Naive thymus-derived CD4-positive, alpha-beta T cell (primary cell): ENCODE measurements at regions not wholly inside any gene's neighbourhood (a gene's known extent, or its start where the extent isn't known, plus 50 kb on each side); places are given as distances from the start of the nearest gene placed in this dataset.

Source experiments
- ATAC-seq: fragments of 150-1000 bp; cut with Tn5 transposase; 2 replicates; pipeline ENCODE4 v1.10.0; 2021; ENCODE audit warnings: mild to moderate bottlenecking, moderate library complexity
- CTCF ChIA-PET: fragments of 350-600 bp; sonication (Branson Sonifier 250); formaldehyde crosslinking; loops from one replicate; lab custom pipeline; 2021; ENCODE audit warnings: antibody characterized with exemption; lab: Charles Lee
- POLR2A ChIA-PET: fragments of 350-600 bp; sonication (Branson Sonifier 250); formaldehyde crosslinking; loops from one replicate; lab custom pipeline; 2021; ENCODE audit warnings: antibody characterized with exemption, inconsistent platforms; lab: Charles Lee
- DNase-seq, 9 donors: peaks; one replicate each; pipeline versions ENCODE4 v3.0.0 to v3.0.0-alpha.2; 2020 to 2022; ENCODE audit warnings: mixed read lengths in 1 of 9
- H3K27ac ChIP-seq: one replicate; pipeline ENCODE4 v1.7.0; 2013; ENCODE audit warnings: mild to moderate bottlenecking, low read depth, low read length, moderate library complexity
- H3K27me3 ChIP-seq, 2 donors: one replicate each; pipeline ENCODE4 v1.7.0; 2013; ENCODE audit warnings: low read length in 2 of 2, mild to moderate bottlenecking in 2 of 2, moderate library complexity in 2 of 2; ENCODE audit not compliant: control insufficient read depth in 2 of 2, insufficient read depth in 2 of 2
- H3K36me3 ChIP-seq, 3 experiments: 1 replicate in 2 of 3; 2 replicates in 1 of 3; pipeline ENCODE4 v1.7.0; 2013; ENCODE audit warnings: low read length in 3 of 3, mild to moderate bottlenecking in 3 of 3, moderate library complexity in 1 of 3; ENCODE audit not compliant: insufficient read depth in 3 of 3, control insufficient read depth in 2 of 3
- H3K4me1 ChIP-seq, 2 donors: one replicate each; pipeline ENCODE4 v1.7.0; 2013; ENCODE audit warnings: low read length in 2 of 2, mild to moderate bottlenecking in 2 of 2, moderate library complexity in 1 of 2; ENCODE audit not compliant: control insufficient read depth in 2 of 2, insufficient read depth in 2 of 2
- H3K4me3 ChIP-seq: 2 replicates; pipeline ENCODE4 v1.7.0; 2013; ENCODE audit warnings: mild to moderate bottlenecking, low read length
- H3K9me3 ChIP-seq, 3 experiments: 1 replicate in 2 of 3; 2 replicates in 1 of 3; pipeline ENCODE4 v1.7.0; 2013; ENCODE audit warnings: low read length in 3 of 3; ENCODE audit not compliant: control insufficient read depth in 2 of 3
- H3K27ac Mint-ChIP-seq, 9 donors: one replicate each; pipeline ENCODE4 v1.8.0; 2020 to 2022; ENCODE audit warnings: mixed read lengths in 9 of 9, mild to moderate bottlenecking in 8 of 9, moderate library complexity in 5 of 9, inconsistent platforms in 2 of 9
- H3K27me3 Mint-ChIP-seq, 5 donors: one replicate each; pipeline ENCODE4 v1.8.0; 2021 to 2022; ENCODE audit warnings: mixed read lengths in 5 of 5, mild to moderate bottlenecking in 1 of 5
- H3K36me3 Mint-ChIP-seq, 5 donors: one replicate each; pipeline ENCODE4 v1.8.0; 2020 to 2022; ENCODE audit warnings: mixed read lengths in 5 of 5, mild to moderate bottlenecking in 3 of 5, inconsistent platforms in 1 of 5
- H3K4me1 Mint-ChIP-seq, 7 donors: one replicate each; pipeline ENCODE4 v1.8.0; 2020 to 2022; ENCODE audit warnings: mixed read lengths in 7 of 7, mild to moderate bottlenecking in 3 of 7, inconsistent platforms in 1 of 7
- H3K4me3 Mint-ChIP-seq, 10 donors: one replicate each; pipeline ENCODE4 v1.8.0; 2020 to 2022; ENCODE audit warnings: mild to moderate bottlenecking in 10 of 10, mixed read lengths in 10 of 10, moderate library complexity in 6 of 10, inconsistent platforms in 2 of 10
- H3K9me3 Mint-ChIP-seq, 11 donors: one replicate each; pipeline ENCODE4 v1.8.0; 2020 to 2022; ENCODE audit warnings: mixed read lengths in 11 of 11, mild to moderate bottlenecking in 4 of 11, inconsistent platforms in 1 of 11, moderate library complexity in 1 of 11
- intact Hi-C, 2 donors: fragments of 100-400 bp; cut with micrococcal nuclease; formaldehyde crosslinking; loops; one replicate each; pipeline ENCODE4 v1.15.1; 2023

DNA sequence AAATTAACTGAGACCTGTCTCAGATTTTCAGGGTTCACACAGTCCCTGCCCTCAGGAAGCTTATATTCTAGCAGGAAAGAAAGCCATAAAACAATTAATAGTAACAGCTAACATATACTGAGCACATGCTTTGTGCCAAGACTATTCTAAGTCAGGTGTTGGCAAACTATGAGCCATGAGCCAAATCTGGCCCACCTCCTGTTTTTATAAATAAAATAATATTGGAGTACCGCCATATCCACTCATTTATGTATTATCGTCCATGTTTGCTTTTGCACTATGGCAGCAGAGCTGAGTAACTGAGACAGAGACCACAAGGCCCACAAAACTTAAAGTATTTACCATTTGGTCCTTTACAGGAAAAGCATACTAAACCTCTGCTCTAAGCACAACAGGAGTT lies 83.3 kb upstream of the TRIO start:
- ChIA-PET POLR2A (no interaction called here), CTCF (no interaction called here)
- Histone ChIP-seq H3K4me1 (no peaks in the 10 kb centered on the region), H3K27ac (no peak overlapping the region), H3K36me3 (no peaks in the 10 kb centered on the region), H3K27me3 (no peaks in the 10 kb centered on the region), H3K9me3 (no peaks in the 10 kb centered on the region), H3K4me3 (no peak overlapping the region)
- Mint-ChIP-seq H3K36me3 (no peaks in the 10 kb centered on the region), H3K27ac (no peak overlapping the region), H3K27me3 (peaks cover 0 to 12% (median 0%) of the 10 kb centered on the region in 5 donors), H3K4me3 (no peak overlapping the region), H3K4me1 (no peaks in the 10 kb centered on the region), H3K9me3 (peaks cover 0 to 9% (median 0%) of the 10 kb centered on the region in 11 donors)
- DNase-seq (no peak), ATAC-seq (no peak)
- intact Hi-C loops, result no loop called here

DNA sequence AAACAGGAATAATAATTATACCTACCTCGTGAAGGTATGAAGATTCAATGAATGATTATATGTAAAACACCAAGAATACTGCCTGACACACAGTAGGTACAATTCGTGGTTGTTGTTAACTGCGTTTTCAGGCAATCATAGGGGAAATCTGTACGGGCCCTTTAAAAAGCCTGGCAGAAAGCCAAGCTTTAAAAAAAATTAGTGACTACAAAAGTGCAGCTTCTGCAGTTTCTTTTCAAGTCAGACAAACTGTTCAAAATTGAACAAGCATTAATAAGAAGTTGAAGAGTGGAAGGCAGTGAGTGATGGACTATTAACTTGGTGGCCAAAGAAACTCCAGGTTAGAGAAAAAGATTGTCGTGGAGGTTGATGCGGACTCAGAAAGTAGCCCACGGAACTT lies 85.9 kb upstream of the TRIO start:
- Mint-ChIP-seq H3K27me3 (peaks cover 0 to 12% (median 0%) of the 10 kb centered on the region in 5 donors), H3K4me1 (peaks cover 0 to 1% (median 0%) of the 10 kb centered on the region in 7 donors), H3K36me3 (no peaks in the 10 kb centered on the region), H3K4me3 (no peak overlapping the region), H3K27ac (no peak overlapping the region), H3K9me3 (peaks cover 0 to 16% (median 2%) of the 10 kb centered on the region in 11 donors)
- ATAC-seq (no peak), DNase-seq (no peak)
- POLR2A ChIA-PET, result no interaction called here
- Histone ChIP-seq H3K4me1 (no peaks in the 10 kb centered on the region), H3K27ac (no peak overlapping the region), H3K9me3 (no peaks in the 10 kb centered on the region), H3K27me3 (no peaks in the 10 kb centered on the region), H3K36me3 (no peaks in the 10 kb centered on the region), H3K4me3 (no peak overlapping the region)
- CTCF ChIA-PET, result no interaction called here
- intact Hi-C loops, result no loop called here

DNA sequence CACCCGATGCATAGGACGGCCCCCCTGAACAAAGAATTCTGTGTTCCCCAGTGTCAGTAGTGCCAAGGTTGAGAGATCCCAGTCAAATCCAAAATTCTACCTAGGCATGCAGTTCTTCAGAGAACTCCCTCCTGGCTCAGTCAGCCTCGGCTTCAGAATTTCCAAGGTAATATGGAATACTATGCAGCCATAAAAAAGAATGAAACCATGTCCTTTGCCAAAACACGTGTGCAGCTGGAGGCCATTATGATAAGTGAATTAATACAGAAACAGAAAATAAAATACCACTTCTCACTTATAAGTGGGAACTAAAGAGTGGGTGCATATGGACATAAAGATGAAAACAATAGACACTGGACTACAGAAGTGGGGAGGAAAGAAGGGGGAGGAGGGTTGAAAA lies 87.1 kb upstream of the TRIO start:
- ATAC-seq (no peak), DNase-seq (no peak)
- ChIA-PET POLR2A (no interaction called here), CTCF (no interaction called here)
- Mint-ChIP-seq H3K36me3 (no peaks in the 10 kb centered on the region), H3K4me1 (peaks cover 0 to 3% (median 0%) of the 10 kb centered on the region in 7 donors), H3K9me3 (peaks cover 0 to 16% (median 2%) of the 10 kb centered on the region in 11 donors), H3K4me3 (no peak overlapping the region), H3K27me3 (peaks cover 0 to 9% (median 0%) of the 10 kb centered on the region in 5 donors), H3K27ac (no peak overlapping the region)
- Histone ChIP-seq H3K9me3 (no peaks in the 10 kb centered on the region), H3K36me3 (no peaks in the 10 kb centered on the region), H3K4me1 (no peaks in the 10 kb centered on the region), H3K27me3 (no peaks in the 10 kb centered on the region), H3K27ac (no peak overlapping the region), H3K4me3 (no peak overlapping the region)
- intact Hi-C loops, result no loop called here

DNA sequence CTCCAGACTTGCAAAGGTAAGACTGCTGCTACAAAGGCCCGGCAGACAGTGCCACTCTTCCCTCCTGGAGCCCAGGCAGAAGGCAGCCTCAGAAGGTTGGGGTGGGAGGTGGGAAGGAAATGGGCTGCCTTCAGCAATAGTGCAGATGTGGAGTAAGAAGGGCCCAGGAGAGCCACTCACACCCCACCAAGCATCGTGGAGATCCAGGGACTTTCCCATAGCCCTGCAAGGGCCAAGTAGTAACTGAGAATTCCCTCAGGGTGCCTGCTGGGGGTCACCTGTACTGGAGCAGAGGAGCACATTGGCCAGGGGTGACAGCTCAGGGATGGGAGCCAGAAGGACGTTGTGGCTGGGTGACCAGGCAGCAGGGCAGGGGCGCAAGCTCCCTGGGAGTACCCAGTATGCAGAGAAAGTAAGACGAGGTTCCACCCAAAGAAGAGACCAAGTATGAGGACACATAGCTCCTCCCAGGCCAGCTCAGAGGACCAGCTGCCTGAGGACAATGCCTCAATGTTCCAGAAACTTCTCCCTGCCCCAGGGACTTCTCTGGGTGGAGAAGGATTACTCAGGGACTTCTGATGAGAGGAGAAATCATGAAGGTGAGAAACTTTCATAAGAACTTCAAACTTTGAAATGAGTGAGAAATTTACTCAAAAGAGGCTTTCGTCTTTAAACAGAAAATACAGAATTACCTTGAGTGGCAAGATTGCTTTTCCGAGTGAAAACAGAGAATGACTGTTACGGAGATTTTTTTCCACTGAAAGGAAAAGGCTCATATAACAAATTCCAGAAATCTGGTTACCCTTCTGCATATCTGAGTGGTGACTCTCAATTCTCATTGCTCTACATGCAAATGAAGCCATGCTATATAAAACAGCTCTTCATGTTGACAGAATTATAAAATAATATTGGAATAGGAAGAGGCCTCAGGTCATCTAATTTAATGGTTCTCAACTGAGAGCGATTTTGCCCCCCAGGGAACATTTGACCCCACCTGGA lies 87.9 kb upstream of the TRIO start:
- peaks cover 0 to 3% (median 0%) of the 10 kb centered on the region in 5 donors for H3K27me3 Mint-ChIP-seq
- Histone ChIP-seq H3K9me3 (no peaks in the 10 kb centered on the region), H3K27me3 (no peaks in the 10 kb centered on the region), H3K4me3 (no peak overlapping the region), H3K4me1 (no peaks in the 10 kb centered on the region), H3K27ac (no peak overlapping the region), H3K36me3 (no peaks in the 10 kb centered on the region)
- no peak overlapping the region for H3K4me3 Mint-ChIP-seq
- H3K9me3 Mint-ChIP-seq, result peaks cover 0 to 10% (median 2%) of the 10 kb centered on the region in 11 donors
- ChIA-PET CTCF (no interaction called here), POLR2A (no interaction called here)
- DNase-seq (no peak), ATAC-seq (no peak)
- H3K27ac Mint-ChIP-seq, result no peak overlapping the region
- H3K36me3 Mint-ChIP-seq, result no peaks in the 10 kb centered on the region
- peaks cover 0 to 3% (median 0%) of the 10 kb centered on the region in 7 donors for H3K4me1 Mint-ChIP-seq
- intact Hi-C loops, result no loop called here

DNA sequence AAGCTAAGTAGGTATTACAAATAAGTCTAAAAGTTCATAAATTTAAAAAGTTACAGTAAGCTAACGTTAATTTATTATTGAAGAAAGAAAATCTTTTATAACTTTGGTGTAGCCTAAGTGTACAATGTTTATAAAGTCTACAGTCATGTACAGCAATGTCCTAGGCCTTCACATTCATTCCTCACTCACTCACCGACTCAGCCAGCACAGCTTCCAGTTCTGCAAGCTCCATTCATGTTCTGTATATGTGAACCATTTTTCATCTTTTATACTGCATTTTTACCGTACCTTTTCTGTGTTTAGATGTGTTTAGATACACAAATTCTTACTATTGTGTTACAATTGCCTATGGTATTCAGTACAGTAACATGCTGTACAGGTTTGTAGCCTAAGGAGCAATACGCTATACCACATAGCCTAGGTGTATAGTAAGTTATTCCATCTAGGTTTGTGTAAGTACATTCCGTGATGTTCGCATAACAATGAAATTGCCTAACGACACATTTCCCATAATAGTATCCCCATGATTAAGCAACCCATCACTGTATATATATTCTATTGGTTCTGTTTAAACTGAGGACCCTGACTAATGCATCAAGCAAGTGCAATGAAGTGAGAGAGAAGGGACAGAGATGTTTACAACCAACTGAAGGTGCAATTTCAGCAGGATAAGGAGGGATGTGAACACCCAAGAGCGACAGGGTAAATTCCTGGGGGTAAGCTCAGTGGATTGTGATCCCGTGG lies 88.9 kb upstream of the TRIO start:
- DNase-seq, result no peak
- intact Hi-C loops, result no loop called here
- H3K27me3 ChIP-seq, result no peaks in the 10 kb centered on the region
- peaks cover 0 to 9% (median 0%) of the 10 kb centered on the region in 11 donors for H3K9me3 Mint-ChIP-seq
- H3K4me3 Mint-ChIP-seq, result no peak overlapping the region
- peaks cover 0 to 3% (median 0%) of the 10 kb centered on the region in 7 donors for H3K4me1 Mint-ChIP-seq
- POLR2A ChIA-PET, result no interaction called here
- H3K27ac Mint-ChIP-seq, result no peak overlapping the region
- H3K27ac ChIP-seq, result no peak overlapping the region
- no peak overlapping the region for H3K4me3 ChIP-seq
- CTCF ChIA-PET, result no interaction called here
- H3K36me3 Mint-ChIP-seq, result no peaks in the 10 kb centered on the region
- H3K27me3 Mint-ChIP-seq, result peaks cover 0 to 3% (median 0%) of the 10 kb centered on the region in 5 donors
- no peaks in the 10 kb centered on the region for H3K9me3 ChIP-seq
- H3K4me1 ChIP-seq, result no peaks in the 10 kb centered on the region
- no peaks in the 10 kb centered on the region for H3K36me3 ChIP-seq
- ATAC-seq, result no peak

DNA sequence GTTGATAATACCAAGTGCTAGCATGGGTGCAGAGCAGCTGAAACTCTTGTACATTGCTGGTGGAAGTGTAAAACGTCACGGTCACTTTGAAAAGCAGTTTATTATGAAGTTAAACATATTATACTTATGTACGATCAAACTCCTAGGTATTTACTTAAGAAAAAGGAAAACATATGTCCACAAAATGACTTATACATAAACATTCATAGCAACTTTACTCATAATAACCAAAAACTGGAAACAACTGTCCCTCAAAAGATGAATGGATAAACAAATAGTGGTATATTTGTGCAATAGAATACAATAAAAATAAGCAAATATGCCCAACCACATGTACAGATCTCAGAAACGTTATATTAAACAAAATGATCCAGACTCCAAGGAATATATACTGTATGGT lies 92.3 kb upstream of the TRIO start:
- Mint-ChIP-seq H3K27me3 (peaks cover 0 to 10% (median 0%) of the 10 kb centered on the region in 5 donors), H3K4me1 (peaks cover 0 to 3% (median 0%) of the 10 kb centered on the region in 7 donors), H3K4me3 (no peak overlapping the region), H3K27ac (no peak overlapping the region), H3K9me3 (peaks cover 0 to 9% (median 0%) of the 10 kb centered on the region in 11 donors), H3K36me3 (no peaks in the 10 kb centered on the region)
- Histone ChIP-seq H3K27me3 (no peaks in the 10 kb centered on the region), H3K4me1 (no peaks in the 10 kb centered on the region), H3K27ac (no peak overlapping the region), H3K9me3 (no peaks in the 10 kb centered on the region), H3K36me3 (no peaks in the 10 kb centered on the region), H3K4me3 (no peak overlapping the region)
- ChIA-PET POLR2A (no interaction called here), CTCF (no interaction called here)
- intact Hi-C loops, result no loop called here
- ATAC-seq (no peak), DNase-seq (no peak)
